GM23338 (cell line): ENCODE measurements at regions not wholly inside any gene's neighbourhood (a gene's known extent, or its start where the extent isn't known, plus 50 kb on each side); places are given as distances from the start of the nearest gene placed in this dataset.

Experiments
- CREB1 ChIP-seq: fragments of 250-450 bp; sonication (Bioruptor Pico); IDR thresholded peaks from 2 replicates; pipeline ENCODE4 v1.5.0; 2020; ENCODE audit warnings: low read depth, mild to moderate bottlenecking, moderate library complexity
- EZH2 ChIP-seq: fragments of 200-600 bp; sonication (generic); IDR thresholded peaks from one replicate; pipeline ENCODE4 v1.8.0; 2017; ENCODE audit warnings: antibody characterized with exemption, mild to moderate bottlenecking, low read depth; ENCODE audit not compliant: unreplicated experiment
- EZH2phosphoT487 ChIP-seq: fragments of 200-600 bp; sonication (generic); IDR thresholded peaks from one replicate; pipeline ENCODE4 v1.8.1; 2018; ENCODE audit warnings: antibody characterized with exemption; ENCODE audit not compliant: unreplicated experiment
- JUNB ChIP-seq: IDR thresholded peaks from one replicate; pipeline ENCODE4 v1.6.1; 2016; ENCODE audit warnings: antibody characterized with exemption; ENCODE audit not compliant: unreplicated experiment
- NANOG ChIP-seq: IDR thresholded peaks from 2 replicates; pipeline ENCODE4 v1.6.1; 2016; ENCODE audit warnings: antibody characterized with exemption, borderline replicate concordance
- POLR2AphosphoS5 ChIP-seq: IDR thresholded peaks from 2 replicates; pipeline ENCODE4 v1.6.1; 2016; ENCODE audit warnings: antibody characterized with exemption, low read depth
- TF ChIP-seq, protein P1 (sequence below), 2 experiments: fragments of 200-600 bp in 1 of 2; sonication (generic) in 1 of 2; conservative IDR thresholded peaks; 2 replicates each; pipeline versions ENCODE4 v1.5.1 to v1.6.1; 2016 to 2017; ENCODE audit warnings: antibody characterized with exemption in 2 of 2, low read depth in 2 of 2, mild to moderate bottlenecking in 2 of 2, moderate library complexity in 1 of 2
- TF ChIP-seq, protein P2 (sequence below): IDR thresholded peaks from one replicate; pipeline ENCODE4 v1.6.1; 2018; ENCODE audit warnings: antibody characterized with exemption; ENCODE audit not compliant: unreplicated experiment

DNA sequence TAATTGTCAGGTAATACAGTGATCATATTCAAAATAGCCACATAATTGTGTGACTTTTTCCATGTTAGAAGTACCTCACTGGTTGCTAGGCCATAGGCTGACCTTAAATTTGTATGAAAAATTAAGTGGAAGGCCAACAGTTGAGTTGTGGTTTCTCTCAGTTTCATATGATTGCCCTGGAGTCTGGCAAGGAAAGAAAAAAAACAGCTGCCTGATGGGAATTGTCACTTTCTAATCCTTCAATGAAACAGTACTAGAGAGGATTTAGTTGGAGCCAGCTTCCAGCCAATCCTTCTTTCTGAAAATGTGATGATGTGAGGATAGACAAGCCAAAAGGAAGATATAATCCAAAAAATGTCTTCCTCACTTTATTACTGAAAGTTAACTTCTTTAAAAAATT lies 113.6 kb downstream of the ALX1 start:
- TF ChIP-seq NANOG, result no peak
- TF ChIP-seq, protein P1, sequence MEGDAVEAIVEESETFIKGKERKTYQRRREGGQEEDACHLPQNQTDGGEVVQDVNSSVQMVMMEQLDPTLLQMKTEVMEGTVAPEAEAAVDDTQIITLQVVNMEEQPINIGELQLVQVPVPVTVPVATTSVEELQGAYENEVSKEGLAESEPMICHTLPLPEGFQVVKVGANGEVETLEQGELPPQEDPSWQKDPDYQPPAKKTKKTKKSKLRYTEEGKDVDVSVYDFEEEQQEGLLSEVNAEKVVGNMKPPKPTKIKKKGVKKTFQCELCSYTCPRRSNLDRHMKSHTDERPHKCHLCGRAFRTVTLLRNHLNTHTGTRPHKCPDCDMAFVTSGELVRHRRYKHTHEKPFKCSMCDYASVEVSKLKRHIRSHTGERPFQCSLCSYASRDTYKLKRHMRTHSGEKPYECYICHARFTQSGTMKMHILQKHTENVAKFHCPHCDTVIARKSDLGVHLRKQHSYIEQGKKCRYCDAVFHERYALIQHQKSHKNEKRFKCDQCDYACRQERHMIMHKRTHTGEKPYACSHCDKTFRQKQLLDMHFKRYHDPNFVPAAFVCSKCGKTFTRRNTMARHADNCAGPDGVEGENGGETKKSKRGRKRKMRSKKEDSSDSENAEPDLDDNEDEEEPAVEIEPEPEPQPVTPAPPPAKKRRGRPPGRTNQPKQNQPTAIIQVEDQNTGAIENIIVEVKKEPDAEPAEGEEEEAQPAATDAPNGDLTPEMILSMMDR (conservative IDR thresholded peaks at IDR 0.05; ENCODE audit: low read depth in 2 of 2), result no peak
- no peak for TF ChIP-seq EZH2
- TF ChIP-seq POLR2AphosphoS5, result no peak
- TF ChIP-seq CREB1, result no peak
- TF ChIP-seq, protein P2, sequence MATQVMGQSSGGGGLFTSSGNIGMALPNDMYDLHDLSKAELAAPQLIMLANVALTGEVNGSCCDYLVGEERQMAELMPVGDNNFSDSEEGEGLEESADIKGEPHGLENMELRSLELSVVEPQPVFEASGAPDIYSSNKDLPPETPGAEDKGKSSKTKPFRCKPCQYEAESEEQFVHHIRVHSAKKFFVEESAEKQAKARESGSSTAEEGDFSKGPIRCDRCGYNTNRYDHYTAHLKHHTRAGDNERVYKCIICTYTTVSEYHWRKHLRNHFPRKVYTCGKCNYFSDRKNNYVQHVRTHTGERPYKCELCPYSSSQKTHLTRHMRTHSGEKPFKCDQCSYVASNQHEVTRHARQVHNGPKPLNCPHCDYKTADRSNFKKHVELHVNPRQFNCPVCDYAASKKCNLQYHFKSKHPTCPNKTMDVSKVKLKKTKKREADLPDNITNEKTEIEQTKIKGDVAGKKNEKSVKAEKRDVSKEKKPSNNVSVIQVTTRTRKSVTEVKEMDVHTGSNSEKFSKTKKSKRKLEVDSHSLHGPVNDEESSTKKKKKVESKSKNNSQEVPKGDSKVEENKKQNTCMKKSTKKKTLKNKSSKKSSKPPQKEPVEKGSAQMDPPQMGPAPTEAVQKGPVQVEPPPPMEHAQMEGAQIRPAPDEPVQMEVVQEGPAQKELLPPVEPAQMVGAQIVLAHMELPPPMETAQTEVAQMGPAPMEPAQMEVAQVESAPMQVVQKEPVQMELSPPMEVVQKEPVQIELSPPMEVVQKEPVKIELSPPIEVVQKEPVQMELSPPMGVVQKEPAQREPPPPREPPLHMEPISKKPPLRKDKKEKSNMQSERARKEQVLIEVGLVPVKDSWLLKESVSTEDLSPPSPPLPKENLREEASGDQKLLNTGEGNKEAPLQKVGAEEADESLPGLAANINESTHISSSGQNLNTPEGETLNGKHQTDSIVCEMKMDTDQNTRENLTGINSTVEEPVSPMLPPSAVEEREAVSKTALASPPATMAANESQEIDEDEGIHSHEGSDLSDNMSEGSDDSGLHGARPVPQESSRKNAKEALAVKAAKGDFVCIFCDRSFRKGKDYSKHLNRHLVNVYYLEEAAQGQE, result no peak
- TF ChIP-seq JUNB, result no peak
- TF ChIP-seq EZH2phosphoT487, result no peak
